Activated T-helper 1 cell treated with anti-CD3 and anti-CD28 coated beads, Interleukin-12 subunit alpha, Interleukin-12 subunit beta, Interleukin-2, Interleukin-4 antibody, amounts not matched to agents 30 ng/mL and 10 ng/mL and 1 ng/mL, durations not matched to agents 14 hours and 24 hours and 36 hours (primary cell): ENCODE measurements at regions not wholly inside any gene's neighbourhood (a gene's known extent, or its start where the extent isn't known, plus 50 kb on each side); places are given as distances from the start of the nearest gene placed in this dataset.
"Not testable (repeated sequence)": the region's sequence is repeated elsewhere in the genome, so short reads cannot be mapped to it uniquely, and the experiment has no call there.

Experiments used
- DNase-seq: peaks from one replicate; pipeline ENCODE4 v3.0.0; 2021; ENCODE audit warnings: low spot score
- H3K27ac Mint-ChIP-seq: one replicate; pipeline ENCODE4 v1.8.0; 2021; ENCODE audit warnings: mild to moderate bottlenecking, mixed read lengths
- H3K27me3 Mint-ChIP-seq: one replicate; pipeline ENCODE4 v1.8.0; 2022; ENCODE audit warnings: mild to moderate bottlenecking, moderate library complexity, mixed read lengths; ENCODE audit not compliant: insufficient read depth
- H3K36me3 Mint-ChIP-seq: one replicate; pipeline ENCODE4 v1.8.0; 2021; ENCODE audit warnings: low read depth, mixed read lengths
- H3K4me1 Mint-ChIP-seq: one replicate; pipeline ENCODE4 v1.8.0; 2021; ENCODE audit warnings: low read depth, mixed read lengths
- H3K4me3 Mint-ChIP-seq: one replicate; pipeline ENCODE4 v1.8.0; 2021; ENCODE audit warnings: mild to moderate bottlenecking, moderate library complexity, mixed read lengths
- H3K9me3 Mint-ChIP-seq: one replicate; pipeline ENCODE4 v1.8.0; 2021; ENCODE audit warnings: mixed read lengths
- intact Hi-C: fragments of 100-400 bp; cut with micrococcal nuclease; formaldehyde crosslinking; loops from one replicate; pipeline ENCODE4 v1.15.1; 2024

- no peaks in the 10 kb centered on the region for H3K27me3 Mint-ChIP-seq
- H3K9me3 Mint-ChIP-seq: no peaks in the 10 kb centered on the region
- H3K4me1 Mint-ChIP-seq: no peaks in the 10 kb centered on the region
- no peaks in the 10 kb centered on the region for H3K36me3 Mint-ChIP-seq
- H3K27ac Mint-ChIP-seq: no peak overlapping the region
- no peak overlapping the region for H3K4me3 Mint-ChIP-seq
- intact Hi-C loops: no loop called here
- DNase-seq: no peak
Observed at GRCh38 chr5:165393839-165394238, 1888.4 kb downstream of the MAT2B start.

GRCh38 chr5:165397516-165397915 lies 1892.1 kb downstream of the MAT2B start:
- no peak for DNase-seq
- no peaks in the 10 kb centered on the region for H3K36me3 Mint-ChIP-seq
- no peak overlapping the region for H3K27ac Mint-ChIP-seq
- H3K4me3 Mint-ChIP-seq: no peak overlapping the region
- intact Hi-C loops: no loop called here
- no peaks in the 10 kb centered on the region for H3K4me1 Mint-ChIP-seq
- no peaks in the 10 kb centered on the region for H3K27me3 Mint-ChIP-seq
- no peaks in the 10 kb centered on the region for H3K9me3 Mint-ChIP-seq

GRCh38 chr5:165400086-165400485 lies 1894.7 kb downstream of the MAT2B start:
- intact Hi-C loops: no loop called here

GRCh38 chr5:165404917-165405316 lies 1899.5 kb downstream of the MAT2B start:
- no peaks in the 10 kb centered on the region for H3K4me1 Mint-ChIP-seq
- peaks cover 7% of the 10 kb centered on the region for H3K9me3 Mint-ChIP-seq
- intact Hi-C loops: no loop called here
- DNase-seq: no peak
- H3K27me3 Mint-ChIP-seq: no peaks in the 10 kb centered on the region
- H3K4me3 Mint-ChIP-seq: no peak overlapping the region
- H3K36me3 Mint-ChIP-seq: no peaks in the 10 kb centered on the region
- H3K27ac Mint-ChIP-seq: no peak overlapping the region

More at GRCh38 chr5:165400086-165400485, 1894.7 kb downstream of the MAT2B start:
- H3K27ac Mint-ChIP-seq: no peak overlapping the region
- H3K9me3 Mint-ChIP-seq: no peaks in the 10 kb centered on the region
- no peak for DNase-seq
- H3K27me3 Mint-ChIP-seq: no peaks in the 10 kb centered on the region
- no peaks in the 10 kb centered on the region for H3K4me1 Mint-ChIP-seq
- H3K4me3 Mint-ChIP-seq: no peak overlapping the region
- H3K36me3 Mint-ChIP-seq: no peaks in the 10 kb centered on the region

- Mint-ChIP-seq H3K36me3 (no peaks in the 10 kb centered on the region), H3K4me1 (no peaks in the 10 kb centered on the region), H3K27ac (no peak overlapping the region), H3K27me3 (no peaks in the 10 kb centered on the region), H3K9me3 (peaks cover 7% of the 10 kb centered on the region), H3K4me3 (no peak overlapping the region)
- no peak for DNase-seq
- intact Hi-C loops: no loop called here
Observed at GRCh38 chr5:165405340-165405739, 1899.9 kb downstream of the MAT2B start.

GRCh38 chr5:165407352-165407751 lies 1901.9 kb downstream of the MAT2B start:
- Mint-ChIP-seq H3K27me3 (no peaks in the 10 kb centered on the region), H3K36me3 (no peaks in the 10 kb centered on the region), H3K4me3 (no peak overlapping the region), H3K27ac (no peak overlapping the region), H3K9me3 (peaks cover 7% of the 10 kb centered on the region), H3K4me1 (no peaks in the 10 kb centered on the region)
- DNase-seq: no peak
- intact Hi-C loops: no loop called here

GRCh38 chr5:165410476-165410875 lies 1905.1 kb downstream of the MAT2B start:
- Mint-ChIP-seq H3K27me3 (no peaks in the 10 kb centered on the region), H3K9me3 (peaks cover 16% of the 10 kb centered on the region), H3K4me3 (no peak overlapping the region), H3K27ac (no peak overlapping the region), H3K36me3 (no peaks in the 10 kb centered on the region), H3K4me1 (no peaks in the 10 kb centered on the region)
- intact Hi-C loops: no loop called here
- no peak for DNase-seq

- DNase-seq, H3K27ac Mint-ChIP-seq, intact Hi-C loops, H3K4me1 Mint-ChIP-seq, H3K4me3 Mint-ChIP-seq, H3K27me3 Mint-ChIP-seq, H3K36me3 Mint-ChIP-seq: not testable (repeated sequence)
- peaks cover 16% of the 10 kb centered on the region for H3K9me3 Mint-ChIP-seq
Observed at GRCh38 chr5:165411532-165411931, 1906.1 kb downstream of the MAT2B start.

- Mint-ChIP-seq H3K4me1 (no peaks in the 10 kb centered on the region), H3K36me3 (no peaks in the 10 kb centered on the region), H3K9me3 (peaks cover 6% of the 10 kb centered on the region), H3K27me3 (no peaks in the 10 kb centered on the region), H3K27ac (no peak overlapping the region), H3K4me3 (no peak overlapping the region)
- no peak for DNase-seq
- intact Hi-C loops: no loop called here
Observed at GRCh38 chr5:165420493-165420892, 1915.1 kb downstream of the MAT2B start.

- intact Hi-C loops: no loop called here
- DNase-seq: no peak
- H3K36me3 Mint-ChIP-seq: no peaks in the 10 kb centered on the region
- no peak overlapping the region for H3K4me3 Mint-ChIP-seq
- no peak overlapping the region for H3K27ac Mint-ChIP-seq
- H3K9me3 Mint-ChIP-seq: peaks cover 7% of the 10 kb centered on the region
- H3K27me3 Mint-ChIP-seq: no peaks in the 10 kb centered on the region
- H3K4me1 Mint-ChIP-seq: no peaks in the 10 kb centered on the region
Observed at GRCh38 chr5:165423697-165424299, 1918.4 kb downstream of the MAT2B start.

- H3K4me1 Mint-ChIP-seq: no peaks in the 10 kb centered on the region
- H3K9me3 Mint-ChIP-seq: peaks cover 5% of the 10 kb centered on the region
- H3K4me3 Mint-ChIP-seq: no peak overlapping the region
- intact Hi-C loops: no loop called here
- H3K36me3 Mint-ChIP-seq: no peaks in the 10 kb centered on the region
- no peak for DNase-seq
- no peaks in the 10 kb centered on the region for H3K27me3 Mint-ChIP-seq
- no peak overlapping the region for H3K27ac Mint-ChIP-seq
Observed at GRCh38 chr5:165425594-165425993, 1920.2 kb downstream of the MAT2B start.

- Mint-ChIP-seq H3K27ac (no peak overlapping the region), H3K4me3 (no peak overlapping the region), H3K36me3 (no peaks in the 10 kb centered on the region), H3K4me1 (no peaks in the 10 kb centered on the region), H3K27me3 (no peaks in the 10 kb centered on the region), H3K9me3 (peaks cover 7% of the 10 kb centered on the region)
- intact Hi-C loops: no loop called here
- no peak for DNase-seq
Observed at GRCh38 chr5:165448753-165449152, 1943.3 kb downstream of the MAT2B start.

GRCh38 chr5:165457859-165458481 lies 1952.6 kb downstream of the MAT2B start:
- H3K4me3 Mint-ChIP-seq: no peak overlapping the region
- no peaks in the 10 kb centered on the region for H3K9me3 Mint-ChIP-seq
- DNase-seq: no peak
- intact Hi-C loops: loop anchor here (5.0 kb wide), 1 partner anchor 1896 kb away; no protein-coding TSS in a partner anchor
- H3K36me3 Mint-ChIP-seq: no peaks in the 10 kb centered on the region
- no peak overlapping the region for H3K27ac Mint-ChIP-seq
- H3K27me3 Mint-ChIP-seq: no peaks in the 10 kb centered on the region
- no peaks in the 10 kb centered on the region for H3K4me1 Mint-ChIP-seq
